ENCODE measurements at regions not wholly inside any gene's neighbourhood (a gene's known extent, or its start where the extent isn't known, plus 50 kb on each side); places are given as distances from the start of the nearest gene placed in this dataset.

DNA sequence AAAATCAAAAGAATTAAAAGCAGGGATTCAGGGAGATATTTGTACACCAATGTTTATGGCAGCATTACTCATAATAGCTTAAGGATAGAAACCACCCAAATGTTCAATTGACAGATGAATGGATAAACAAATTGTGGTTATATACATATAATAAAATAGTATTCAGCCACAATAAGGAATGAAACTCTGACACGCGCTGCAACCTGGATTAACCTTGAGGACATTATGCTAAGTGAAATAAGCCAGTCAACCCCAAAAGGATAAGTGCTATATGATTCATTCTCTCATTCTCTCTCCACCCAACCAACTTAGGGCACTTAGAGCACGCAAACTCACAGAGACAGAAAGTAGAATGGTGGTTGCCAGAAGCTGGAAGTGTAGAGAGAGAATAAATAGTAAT lies 216.8 kb upstream of the SLC14A2 start:
- Histone ChIP-seq H3K27ac (ENCODE audit: low read length) (no peak overlapping the region), H3K27me3 (ENCODE audit: insufficient read depth, low read length) (no peaks in the 10 kb centered on the region), H3K4me1 (ENCODE audit: insufficient read depth, low read length) (no peaks in the 10 kb centered on the region), H3K36me3 (ENCODE audit: insufficient read depth, low read depth, low read length) (no peaks in the 10 kb centered on the region), H3K4me3 (ENCODE audit: low read length) (no peak overlapping the region), H3K9ac (ENCODE audit: low read depth, low read length) (no peak overlapping the region), H3K9me3 (ENCODE audit: insufficient read depth, low read depth, low read length) (no peaks in the 10 kb centered on the region)

DNA sequence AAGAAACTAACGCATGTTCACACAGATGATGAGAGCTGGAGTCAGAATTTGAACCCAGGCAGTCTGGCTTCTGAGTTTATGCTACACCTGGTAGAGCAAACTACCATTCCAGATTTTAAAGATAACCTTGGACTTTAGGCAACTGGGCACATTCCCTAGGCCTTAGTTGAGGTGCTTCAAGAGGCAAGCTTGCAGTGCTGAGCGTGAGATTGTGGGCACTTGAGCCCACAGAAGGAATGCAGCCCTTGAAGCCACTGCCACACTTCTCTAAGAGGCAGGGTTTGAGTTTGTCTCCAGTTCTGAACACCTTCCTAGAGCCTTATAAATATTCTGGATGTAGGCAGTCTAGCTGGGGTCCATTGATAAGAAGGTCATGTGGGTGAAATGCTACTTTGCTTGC lies 216.1 kb upstream of the SLC14A2 start:
- Histone ChIP-seq H3K9me3 (ENCODE audit: insufficient read depth, low read depth, low read length) (no peaks in the 10 kb centered on the region), H3K36me3 (ENCODE audit: insufficient read depth, low read depth, low read length) (no peaks in the 10 kb centered on the region), H3K27me3 (ENCODE audit: insufficient read depth, low read length) (no peaks in the 10 kb centered on the region), H3K4me3 (ENCODE audit: low read length) (no peak overlapping the region), H3K9ac (ENCODE audit: low read depth, low read length) (no peak overlapping the region), H3K4me1 (ENCODE audit: insufficient read depth, low read length) (no peaks in the 10 kb centered on the region), H3K27ac (ENCODE audit: low read length) (no peak overlapping the region)

- no peaks in the 10 kb centered on the region for H3K36me3 ChIP-seq (ENCODE audit: insufficient read depth, low read depth, low read length)
Measured at GRCh38 chr18:45399643-45400042, 215.6 kb upstream of the SLC14A2 start.

DNA sequence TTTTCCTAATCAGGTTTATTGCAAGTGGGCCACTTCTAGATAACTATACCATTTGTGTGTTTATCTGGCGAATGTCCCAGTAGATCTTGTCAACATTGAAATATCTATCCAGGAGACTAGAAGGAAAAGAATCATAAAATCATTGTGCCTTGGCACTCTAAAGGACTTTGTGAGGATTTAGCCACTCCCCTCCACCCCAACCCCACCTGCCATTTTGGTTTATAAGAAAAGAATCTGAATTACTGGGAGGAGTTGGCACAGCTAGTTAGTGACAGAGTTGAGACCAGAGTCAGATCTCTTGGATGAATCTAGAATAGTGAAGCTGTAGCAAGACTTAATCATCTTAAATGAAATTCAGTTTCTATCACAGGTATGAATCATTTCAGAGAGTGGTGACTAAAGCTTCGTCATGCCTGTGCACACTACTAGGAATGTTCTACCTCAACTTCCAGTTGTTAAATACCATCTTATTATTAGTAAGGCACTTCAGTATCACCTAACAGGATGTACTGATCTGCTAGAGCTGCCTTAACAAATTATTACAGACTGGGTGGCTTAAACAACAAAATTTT lies 212.7 kb upstream of the SLC14A2 start:
- no peaks in the 10 kb centered on the region for H3K36me3 ChIP-seq (ENCODE audit: insufficient read depth, low read depth, low read length)
- H3K4me1 ChIP-seq (ENCODE audit: insufficient read depth, low read length), result no peaks in the 10 kb centered on the region
- H3K4me3 ChIP-seq (ENCODE audit: low read length), result no peak overlapping the region
- H3K27me3 ChIP-seq (ENCODE audit: insufficient read depth, low read length), result no peaks in the 10 kb centered on the region
- H3K9me3 ChIP-seq (ENCODE audit: insufficient read depth, low read depth, low read length), result peaks cover 6% of the 10 kb centered on the region; the same call in 1 of the 2 replicates
- H3K27ac ChIP-seq (ENCODE audit: low read length), result no peak overlapping the region
- no peak overlapping the region for H3K9ac ChIP-seq (ENCODE audit: low read depth, low read length)

More at GRCh38 chr18:45399643-45400042, 215.6 kb upstream of the SLC14A2 start:
- H3K4me1 ChIP-seq (ENCODE audit: insufficient read depth, low read length), result no peaks in the 10 kb centered on the region
- H3K9me3 ChIP-seq (ENCODE audit: insufficient read depth, low read depth, low read length), result no peaks in the 10 kb centered on the region
- H3K9ac ChIP-seq (ENCODE audit: low read depth, low read length), result no peak overlapping the region
- H3K4me3 ChIP-seq (ENCODE audit: low read length), result no peak overlapping the region
- H3K27ac ChIP-seq (ENCODE audit: low read length), result no peak overlapping the region
- H3K27me3 ChIP-seq (ENCODE audit: insufficient read depth, low read length), result no peaks in the 10 kb centered on the region

GRCh38 chr18:45403341-45404049 lies 211.8 kb upstream of the SLC14A2 start:
- no peaks in the 10 kb centered on the region for H3K27me3 ChIP-seq (ENCODE audit: insufficient read depth, low read length)
- no peak overlapping the region for H3K9ac ChIP-seq (ENCODE audit: low read depth, low read length)
- H3K4me3 ChIP-seq (ENCODE audit: low read length), result no peak overlapping the region
- no peaks in the 10 kb centered on the region for H3K36me3 ChIP-seq (ENCODE audit: insufficient read depth, low read depth, low read length)
- no peaks in the 10 kb centered on the region for H3K4me1 ChIP-seq (ENCODE audit: insufficient read depth, low read length)
- peaks cover 6% of the 10 kb centered on the region; the same call in 1 of the 2 replicates for H3K9me3 ChIP-seq (ENCODE audit: insufficient read depth, low read depth, low read length)
- H3K27ac ChIP-seq (ENCODE audit: low read length), result no peak overlapping the region

- no peak overlapping the region for H3K4me3 ChIP-seq (ENCODE audit: low read length)
- no peaks in the 10 kb centered on the region for H3K36me3 ChIP-seq (ENCODE audit: insufficient read depth, low read depth, low read length)
- no peaks in the 10 kb centered on the region for H3K27me3 ChIP-seq (ENCODE audit: insufficient read depth, low read length)
- peaks cover 6% of the 10 kb centered on the region; the same call in 1 of the 2 replicates for H3K9me3 ChIP-seq (ENCODE audit: insufficient read depth, low read depth, low read length)
- H3K27ac ChIP-seq (ENCODE audit: low read length), result no peak overlapping the region
- no peaks in the 10 kb centered on the region for H3K4me1 ChIP-seq (ENCODE audit: insufficient read depth, low read length)
- no peak overlapping the region for H3K9ac ChIP-seq (ENCODE audit: low read depth, low read length)
Measured at GRCh38 chr18:45408218-45408617, 207.1 kb upstream of the SLC14A2 start.

DNA sequence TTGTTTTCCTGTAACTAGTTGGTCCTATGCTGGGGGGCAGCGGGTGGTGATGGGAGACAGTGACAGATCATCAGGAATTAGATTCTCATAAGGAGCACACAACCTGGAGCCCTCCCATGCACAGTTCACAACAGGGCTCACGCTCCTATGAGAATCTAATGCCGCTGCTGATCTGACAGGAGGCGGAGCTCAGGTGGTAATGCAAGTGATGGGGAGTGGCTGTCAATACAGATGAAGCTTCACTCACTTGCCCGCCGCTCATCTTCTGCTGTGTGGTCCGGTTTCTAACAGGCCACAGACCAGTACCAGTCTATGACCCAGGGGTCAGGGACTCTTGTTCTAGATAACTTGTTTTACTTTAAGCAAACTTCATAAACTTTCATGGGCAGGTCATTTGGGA lies 205.3 kb upstream of the SLC14A2 start:
- Histone ChIP-seq H3K9ac (ENCODE audit: low read depth, low read length) (no peak overlapping the region), H3K27me3 (ENCODE audit: insufficient read depth, low read length) (no peaks in the 10 kb centered on the region), H3K9me3 (ENCODE audit: insufficient read depth, low read depth, low read length) (peaks cover 6% of the 10 kb centered on the region; the same call in 1 of the 2 replicates), H3K36me3 (ENCODE audit: insufficient read depth, low read depth, low read length) (no peaks in the 10 kb centered on the region), H3K27ac (ENCODE audit: low read length) (no peak overlapping the region), H3K4me1 (ENCODE audit: insufficient read depth, low read length) (no peaks in the 10 kb centered on the region), H3K4me3 (ENCODE audit: low read length) (no peak overlapping the region)

GRCh38 chr18:45412577-45412976 lies 202.7 kb upstream of the SLC14A2 start:
- no peak overlapping the region for H3K27ac ChIP-seq (ENCODE audit: low read length)
- H3K4me3 ChIP-seq (ENCODE audit: low read length), result no peak overlapping the region
- H3K27me3 ChIP-seq (ENCODE audit: insufficient read depth, low read length), result no peaks in the 10 kb centered on the region
- peaks cover 19% of the 10 kb centered on the region; the same call in 1 of the 2 replicates for H3K4me1 ChIP-seq (ENCODE audit: insufficient read depth, low read length)
- no peak overlapping the region for H3K9ac ChIP-seq (ENCODE audit: low read depth, low read length)
- no peaks in the 10 kb centered on the region for H3K36me3 ChIP-seq (ENCODE audit: insufficient read depth, low read depth, low read length)
- no peaks in the 10 kb centered on the region for H3K9me3 ChIP-seq (ENCODE audit: insufficient read depth, low read depth, low read length)

DNA sequence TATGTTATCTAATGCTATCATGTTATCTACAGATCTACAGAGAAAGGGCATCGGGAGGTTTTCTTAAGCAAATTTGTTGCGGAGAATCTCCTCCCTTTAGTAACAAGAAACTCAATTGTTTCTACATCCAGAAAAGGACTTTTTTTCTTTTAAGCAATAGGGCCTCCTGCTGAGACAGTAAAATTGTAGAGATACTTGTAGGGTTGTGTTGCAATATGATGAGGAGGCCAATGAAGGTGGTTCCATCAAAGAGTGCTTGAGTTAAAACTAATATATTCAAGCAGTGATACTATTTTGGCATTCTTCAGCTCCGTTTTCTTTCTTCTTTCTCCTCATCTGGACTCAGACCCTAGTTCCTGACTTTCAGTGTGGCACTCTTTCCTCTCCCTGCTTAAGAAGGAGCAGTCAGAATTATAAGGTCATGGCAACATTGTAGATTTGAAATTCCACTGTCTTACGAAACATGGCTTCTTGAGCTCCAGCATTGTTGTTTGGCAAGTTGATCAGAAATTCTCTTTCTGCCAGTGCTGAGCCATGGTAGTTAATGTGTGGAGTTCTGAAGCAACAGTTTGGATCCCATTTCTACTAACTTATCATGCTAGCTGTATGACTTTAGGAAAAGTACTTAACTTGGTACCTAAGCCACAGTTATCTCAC lies 202.0 kb upstream of the SLC14A2 start:
- Histone ChIP-seq H3K9ac (ENCODE audit: low read depth, low read length) (no peak overlapping the region), H3K27ac (ENCODE audit: low read length) (no peak overlapping the region), H3K4me1 (ENCODE audit: insufficient read depth, low read length) (peaks cover 19% of the 10 kb centered on the region; the same call in 1 of the 2 replicates), H3K4me3 (ENCODE audit: low read length) (no peak overlapping the region), H3K36me3 (ENCODE audit: insufficient read depth, low read depth, low read length) (no peaks in the 10 kb centered on the region), H3K9me3 (ENCODE audit: insufficient read depth, low read depth, low read length) (no peaks in the 10 kb centered on the region), H3K27me3 (ENCODE audit: insufficient read depth, low read length) (no peaks in the 10 kb centered on the region)

DNA sequence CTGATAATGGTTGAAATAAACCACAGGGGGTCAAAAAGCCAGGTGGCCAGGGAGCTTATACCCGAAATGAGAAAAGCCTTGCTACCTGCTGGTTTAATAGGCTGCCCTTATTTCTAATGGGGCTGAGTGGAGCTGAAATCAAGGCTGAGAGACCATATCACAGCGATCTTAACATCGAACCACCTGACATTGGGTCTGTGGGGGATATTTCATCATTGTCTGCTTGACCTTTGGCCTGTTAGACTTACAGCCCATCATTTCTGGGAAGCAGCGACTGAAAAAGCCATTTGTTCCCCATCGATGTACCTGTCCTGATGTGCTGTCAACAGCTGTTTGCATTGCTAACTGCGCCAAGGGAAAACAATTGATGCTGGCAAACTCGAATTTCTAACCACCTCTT lies 199.7 kb upstream of the SLC14A2 start:
- Histone ChIP-seq H3K36me3 (ENCODE audit: insufficient read depth, low read depth, low read length) (no peaks in the 10 kb centered on the region), H3K4me1 (ENCODE audit: insufficient read depth, low read length) (peaks cover 19% of the 10 kb centered on the region; the same call in 1 of the 2 replicates), H3K27me3 (ENCODE audit: insufficient read depth, low read length) (no peaks in the 10 kb centered on the region), H3K27ac (ENCODE audit: low read length) (no peak overlapping the region), H3K4me3 (ENCODE audit: low read length) (peak overlapping the region; percentile 19; the same call in 1 of the 2 replicates), H3K9me3 (ENCODE audit: insufficient read depth, low read depth, low read length) (no peaks in the 10 kb centered on the region), H3K9ac (ENCODE audit: low read depth, low read length) (no peak overlapping the region)

DNA sequence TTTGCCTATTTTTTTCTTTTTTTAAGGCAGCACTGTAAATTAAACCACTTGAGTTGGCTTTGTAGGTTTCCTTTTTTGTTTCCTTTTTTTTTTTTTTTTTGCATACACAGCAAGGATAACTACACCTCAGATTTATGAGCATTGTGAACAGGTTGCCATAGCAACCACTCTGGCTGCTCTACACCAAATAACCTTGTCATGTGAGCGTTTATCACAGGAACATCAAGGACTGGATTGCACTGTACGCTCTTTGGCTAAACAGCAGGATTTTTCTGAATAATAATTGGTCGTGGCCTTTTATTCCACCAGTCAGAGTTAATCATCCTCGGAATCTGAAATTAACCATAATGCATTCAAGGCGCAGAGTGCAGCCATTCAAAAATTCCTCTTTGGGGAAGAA lies 199.1 kb upstream of the SLC14A2 start:
- Histone ChIP-seq H3K27ac (ENCODE audit: low read length) (no peak overlapping the region), H3K9me3 (ENCODE audit: insufficient read depth, low read depth, low read length) (no peaks in the 10 kb centered on the region), H3K27me3 (ENCODE audit: insufficient read depth, low read length) (no peaks in the 10 kb centered on the region), H3K9ac (ENCODE audit: low read depth, low read length) (no peak overlapping the region), H3K4me1 (ENCODE audit: insufficient read depth, low read length) (peaks cover 19% of the 10 kb centered on the region; the same call in 1 of the 2 replicates), H3K4me3 (ENCODE audit: low read length) (peak overlapping the region; percentile 19; the same call in 1 of the 2 replicates), H3K36me3 (ENCODE audit: insufficient read depth, low read depth, low read length) (no peaks in the 10 kb centered on the region)

DNA sequence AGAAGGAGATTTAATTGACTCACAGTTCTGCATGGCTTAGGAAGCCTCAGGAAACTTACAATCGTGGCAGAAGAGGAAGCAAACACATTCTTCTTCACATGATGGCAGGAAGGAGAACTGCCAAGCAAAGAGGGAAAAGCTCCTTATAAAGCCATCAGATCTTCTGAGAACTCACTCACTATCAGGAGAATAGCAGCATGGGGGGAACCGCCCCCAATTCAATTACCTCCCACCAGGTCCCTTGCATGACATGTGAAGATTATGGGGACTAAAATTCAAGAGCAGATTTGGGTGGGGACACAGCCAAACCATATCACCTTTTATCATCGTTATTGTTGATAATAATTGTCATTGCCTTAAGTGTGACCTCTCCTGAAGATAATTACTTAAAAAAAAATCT lies 197.9 kb upstream of the SLC14A2 start:
- no peaks in the 10 kb centered on the region for H3K36me3 ChIP-seq (ENCODE audit: insufficient read depth, low read depth, low read length)
- H3K27ac ChIP-seq (ENCODE audit: low read length), result no peak overlapping the region
- no peak overlapping the region for H3K9ac ChIP-seq (ENCODE audit: low read depth, low read length)
- H3K4me1 ChIP-seq (ENCODE audit: insufficient read depth, low read length), result peaks cover 19% of the 10 kb centered on the region; the same call in 1 of the 2 replicates
- no peaks in the 10 kb centered on the region for H3K27me3 ChIP-seq (ENCODE audit: insufficient read depth, low read length)
- H3K9me3 ChIP-seq (ENCODE audit: insufficient read depth, low read depth, low read length), result no peaks in the 10 kb centered on the region
- H3K4me3 ChIP-seq (ENCODE audit: low read length), result no peak overlapping the region

Measured in iPS-20b (cell line).